Smooth muscle cell (in vitro differentiated cells): ENCODE measurements at regions not wholly inside any gene's neighbourhood (a gene's known extent, or its start where the extent isn't known, plus 50 kb on each side); places are given as distances from the start of the nearest gene placed in this dataset.

Experiments
- DNase-seq: peaks from one replicate; lab custom pipeline; 2025; ENCODE audit not compliant: unreplicated experiment; lab: John Stamatoyannopoulos, UW
- H2AFZ ChIP-seq: fragments of 200-600 bp; sonication (generic); 2 replicates; pipeline ENCODE4 v1.6.0; 2016; ENCODE audit warnings: antibody characterized with exemption, low read depth, mild to moderate bottlenecking
- H3F3A ChIP-seq: fragments of 200-600 bp; sonication (generic); 2 replicates; pipeline ENCODE4 v1.6.0; 2017; ENCODE audit warnings: antibody characterized with exemption, low read depth
- H3K27ac ChIP-seq: fragments of 200-600 bp; sonication (generic); 2 replicates; pipeline ENCODE4 v1.5.1; 2016; ENCODE audit warnings: low read depth, mild to moderate bottlenecking
- H3K27me3 ChIP-seq: fragments of 200-600 bp; sonication (generic); 2 replicates; pipeline ENCODE4 v1.6.1; 2016; ENCODE audit warnings: low read depth, mild to moderate bottlenecking
- H3K36me3 ChIP-seq: fragments of 200-600 bp; sonication (generic); 2 replicates; pipeline ENCODE4 v1.5.1; 2016; ENCODE audit warnings: low read depth
- H3K4me1 ChIP-seq: fragments of 200-600 bp; sonication (generic); 2 replicates; pipeline ENCODE4 v1.5.1; 2016; ENCODE audit warnings: low read depth
- H3K4me2 ChIP-seq: fragments of 200-600 bp; sonication (generic); 2 replicates; pipeline ENCODE4 v1.6.0; 2016; ENCODE audit warnings: mild to moderate bottlenecking
- H3K4me3 ChIP-seq: fragments of 200-600 bp; sonication (generic); 2 replicates; pipeline ENCODE4 v1.5.1; 2016; ENCODE audit warnings: mild to moderate bottlenecking
- H3K79me2 ChIP-seq: fragments of 200-600 bp; sonication (generic); 2 replicates; pipeline ENCODE4 v1.6.0; 2016; ENCODE audit warnings: low read depth, mild to moderate bottlenecking
- H3K9ac ChIP-seq: fragments of 200-600 bp; sonication (generic); 2 replicates; pipeline ENCODE4 v1.6.0; 2016; ENCODE audit warnings: low read depth
- H3K9me3 ChIP-seq: fragments of 200-600 bp; sonication (generic); replicated peaks from 2 replicates; pipeline ENCODE4 v1.5.1; 2016; ENCODE audit warnings: low read depth
- H4K20me1 ChIP-seq: fragments of 200-600 bp; sonication (generic); 2 replicates; pipeline ENCODE4 v1.6.0; 2016; ENCODE audit warnings: low read depth
- CTCF ChIP-seq: fragments of 200-600 bp; sonication (generic); IDR thresholded peaks from 2 replicates; pipeline ENCODE4 v1.5.1; 2017; ENCODE audit warnings: borderline replicate concordance, mild to moderate bottlenecking, antibody characterized with exemption; ENCODE audit not compliant: insufficient read depth, poor library complexity, severe bottlenecking
- WGBS: methylation state at CpG from one replicate; pipeline ENCODE4 v1.1.7; 2016; ENCODE audit warnings: low lambda C conversion rate; 5-methylcytosine and 5-hydroxymethylcytosine counted together

- no peak overlapping the region for H3K4me2 ChIP-seq
- 77% methylated on average over 4 of the region's 4 CpGs for WGBS
- no peaks in the 10 kb centered on the region for H4K20me1 ChIP-seq
- H3K27ac ChIP-seq: no peak overlapping the region
- DNase-seq: no peak
- no peaks in the 10 kb centered on the region for H3K9me3 ChIP-seq
- H3K27me3 ChIP-seq: no peaks in the 10 kb centered on the region
- H3K9ac ChIP-seq: no peak overlapping the region
- H3F3A ChIP-seq: no peaks in the 10 kb centered on the region
- TF ChIP-seq CTCF: no peak
- no peak overlapping the region for H3K4me3 ChIP-seq
- no peak overlapping the region for H2AFZ ChIP-seq
- H3K36me3 ChIP-seq: no peaks in the 10 kb centered on the region
- H3K79me2 ChIP-seq: no peaks in the 10 kb centered on the region
- no peaks in the 10 kb centered on the region for H3K4me1 ChIP-seq
Observed at GRCh38 chr11:110793556-110793955, 81.3 kb upstream of the ARHGAP20 start.

GRCh38 chr11:110791621-110792020 lies 79.4 kb upstream of the ARHGAP20 start:
- Histone ChIP-seq H3K79me2 (no peaks in the 10 kb centered on the region), H3K27ac (no peak overlapping the region), H3K27me3 (no peaks in the 10 kb centered on the region), H3F3A (no peaks in the 10 kb centered on the region), H3K4me1 (no peaks in the 10 kb centered on the region), H2AFZ (no peak overlapping the region), H3K9ac (no peak overlapping the region), H3K36me3 (no peaks in the 10 kb centered on the region), H3K9me3 (no peaks in the 10 kb centered on the region), H3K4me3 (no peak overlapping the region), H4K20me1 (no peaks in the 10 kb centered on the region), H3K4me2 (no peak overlapping the region)
- WGBS: 79% methylated on average over 1 of the region's 1 CpG
- no peak for DNase-seq
- no peak for TF ChIP-seq CTCF

GRCh38 chr11:110787680-110788079 lies 75.4 kb upstream of the ARHGAP20 start:
- no peaks in the 10 kb centered on the region for H3K4me1 ChIP-seq
- H3K36me3 ChIP-seq: no peaks in the 10 kb centered on the region
- no peak for DNase-seq
- H2AFZ ChIP-seq: no peak overlapping the region
- no peaks in the 10 kb centered on the region for H3K9me3 ChIP-seq
- no peak overlapping the region for H3K4me3 ChIP-seq
- no peaks in the 10 kb centered on the region for H4K20me1 ChIP-seq
- no peak overlapping the region for H3K4me2 ChIP-seq
- no peak overlapping the region for H3K27ac ChIP-seq
- no peaks in the 10 kb centered on the region for H3F3A ChIP-seq
- no peak overlapping the region for H3K9ac ChIP-seq
- no peaks in the 10 kb centered on the region for H3K79me2 ChIP-seq
- no peaks in the 10 kb centered on the region for H3K27me3 ChIP-seq
- TF ChIP-seq CTCF: no peak
- 76% methylated on average over 2 of the region's 2 CpGs for WGBS

- DNase-seq: no peak
- H3K27me3 ChIP-seq: no peaks in the 10 kb centered on the region
Observed at GRCh38 chr11:110786226-110786902, 74.1 kb upstream of the ARHGAP20 start.

More at GRCh38 chr11:110786226-110786902, 74.1 kb upstream of the ARHGAP20 start:
- Histone ChIP-seq H4K20me1 (no peaks in the 10 kb centered on the region), H3K9ac (no peak overlapping the region), H3K4me2 (no peak overlapping the region), H3K9me3 (no peaks in the 10 kb centered on the region), H3K27ac (no peak overlapping the region), H3K79me2 (no peaks in the 10 kb centered on the region), H3K36me3 (no peaks in the 10 kb centered on the region), H3K4me3 (no peak overlapping the region), H2AFZ (no peak overlapping the region), H3F3A (no peaks in the 10 kb centered on the region), H3K4me1 (no peaks in the 10 kb centered on the region)
- WGBS: 93% methylated on average over 1 of the region's 1 CpG
- no peak for TF ChIP-seq CTCF
